ENCODE measurements at regions not wholly inside any gene's neighbourhood (a gene's known extent, or its start where the extent isn't known, plus 50 kb on each side); places are given as distances from the start of the nearest gene placed in this dataset.

DNA sequence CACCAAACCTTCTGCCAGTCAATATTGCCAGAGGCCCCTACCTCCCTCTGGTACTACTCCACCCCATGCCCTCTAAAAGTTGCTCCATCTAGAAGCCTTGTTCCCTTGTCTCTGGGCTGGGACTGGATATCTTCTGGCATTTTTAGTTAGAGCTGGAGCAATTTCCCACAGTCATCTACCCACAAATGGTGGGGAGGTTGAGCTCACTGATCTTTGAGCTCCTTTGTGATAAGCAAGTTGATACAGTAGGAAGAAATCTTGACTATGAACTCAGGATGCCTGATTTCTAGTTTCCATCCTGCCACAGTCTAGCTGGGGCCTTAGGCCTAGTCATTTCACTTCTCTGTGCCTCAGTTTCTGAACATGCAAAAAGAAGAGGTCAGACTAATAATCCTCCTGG is 155.0 kb downstream of the MAIP1 start:
- no peak for TF ChIP-seq POLR2A (IDR thresholded peaks at IDR 0.05)
- no peak for TF ChIP-seq POLR2AphosphoS5 (IDR thresholded peaks at IDR 0.05)
- TF ChIP-seq CTCF (IDR thresholded peaks at IDR 0.05) = no peak
- no peak for TF ChIP-seq EP300 (IDR thresholded peaks at IDR 0.05; ENCODE audit: low read depth)

Measured in transverse colon (tissue), 4 donors.